Vagina (tissue), 2 donors: ENCODE measurements at regions not wholly inside any gene's neighbourhood (a gene's known extent, or its start where the extent isn't known, plus 50 kb on each side); places are given as distances from the start of the nearest gene placed in this dataset.
A peak's percentile ranks its signal among the peaks of the same experiment; 100 is the strongest.

Experiments used
- DNase-seq, 2 donors: peaks; one replicate each; pipeline ENCODE4 v3.0.0-alpha.2; 2017; ENCODE audit errors: extremely low spot score in 2 of 2
- H3K27ac ChIP-seq: fragments of 200-600 bp; sonication (generic); one replicate; pipeline ENCODE4 v1.5.1; 2019
- H3K27me3 ChIP-seq: fragments of 200-600 bp; sonication (generic); one replicate; pipeline ENCODE4 v1.5.1; 2019
- H3K36me3 ChIP-seq, 2 donors: fragments of 200-600 bp; sonication (generic); one replicate each; pipeline ENCODE4 v1.5.1; 2017 to 2019
- H3K4me1 ChIP-seq: fragments of 200-600 bp; sonication (generic); one replicate; pipeline ENCODE4 v1.5.1; 2019
- H3K4me3 ChIP-seq, 2 donors: fragments of 200-600 bp; sonication (generic); 1 replicate in 1 of 2; 2 replicates in 1 of 2; pipeline ENCODE4 v1.5.1; 2016 to 2019
- H3K9me3 ChIP-seq: fragments of 200-600 bp; sonication (generic); one replicate; pipeline ENCODE4 v1.5.1; 2019
- CTCF ChIP-seq, 3 experiments: fragments of 450-650 bp in 2 of 3; fragments of 200-600 bp in 1 of 3; sonication (generic) in 1 of 3; IDR thresholded peaks; one replicate each; pipeline ENCODE4 v1.5.1; 2017 to 2019; ENCODE audit warnings: antibody characterized with exemption in 3 of 3, mild to moderate bottlenecking in 2 of 3, moderate library complexity in 2 of 3
- POLR2A ChIP-seq, 2 donors: fragments of 450-650 bp; IDR thresholded peaks; one replicate each; pipeline ENCODE4 v1.6.1; 2017; ENCODE audit warnings: antibody characterized with exemption in 2 of 2, mild to moderate bottlenecking in 2 of 2, moderate library complexity in 2 of 2
- POLR2AphosphoS5 ChIP-seq, 2 donors: sonication (generic); formaldehyde crosslinking; IDR thresholded peaks; one replicate each; pipeline ENCODE4 v1.9.0; 2017; ENCODE audit warnings: antibody characterized with exemption in 2 of 2, mild to moderate bottlenecking in 2 of 2, low read depth in 1 of 2; ENCODE audit not compliant: insufficient read depth in 1 of 2
- intact Hi-C: fragments of 100-400 bp; cut with DNase I; formaldehyde crosslinking; loops from one replicate; pipeline ENCODE4 v1.15.1; 2023

- Histone ChIP-seq H3K4me3 (no peak overlapping the region), H3K27ac (no peak overlapping the region), H3K36me3 (no peaks in the 10 kb centered on the region), H3K4me1 (peaks cover 12% of the 10 kb centered on the region), H3K27me3 (no peaks in the 10 kb centered on the region), H3K9me3 (no peaks in the 10 kb centered on the region)
- intact Hi-C loops = no loop called here
- DNase-seq = peak; percentile 52 to 84
- TF ChIP-seq POLR2AphosphoS5 (IDR thresholded peaks at IDR 0.05; ENCODE audit: insufficient read depth in 1 of 2, low read depth in 1 of 2) (no peak), POLR2A (IDR thresholded peaks at IDR 0.05) (no peak), CTCF (IDR thresholded peaks at IDR 0.05) (no peak)
These were observed 229.2 kb downstream of the ANAPC1 start for GRCh38 chr2:111654829-111655228.

GRCh38 chr2:111656436-111656835 lies 227.6 kb downstream of the ANAPC1 start:
- H3K27me3 ChIP-seq = no peaks in the 10 kb centered on the region
- H3K27ac ChIP-seq = no peak overlapping the region
- H3K4me3 ChIP-seq = no peak overlapping the region
- no peaks in the 10 kb centered on the region for H3K9me3 ChIP-seq
- TF ChIP-seq CTCF (IDR thresholded peaks at IDR 0.05) = no peak
- no peak for TF ChIP-seq POLR2A (IDR thresholded peaks at IDR 0.05)
- TF ChIP-seq POLR2AphosphoS5 (IDR thresholded peaks at IDR 0.05; ENCODE audit: insufficient read depth in 1 of 2, low read depth in 1 of 2) = no peak
- H3K36me3 ChIP-seq = no peaks in the 10 kb centered on the region
- H3K4me1 ChIP-seq = peaks cover 17% of the 10 kb centered on the region
- intact Hi-C loops = no loop called here
- peak; percentile 64 to 81 for DNase-seq

- no peaks in the 10 kb centered on the region for H3K9me3 ChIP-seq
- peak; percentile 28 to 49 for DNase-seq
- intact Hi-C loops = no loop called here
- H3K4me1 ChIP-seq = peaks cover 17% of the 10 kb centered on the region
- no peaks in the 10 kb centered on the region for H3K27me3 ChIP-seq
- H3K27ac ChIP-seq = no peak overlapping the region
- no peak overlapping the region for H3K4me3 ChIP-seq
- H3K36me3 ChIP-seq = no peaks in the 10 kb centered on the region
- TF ChIP-seq CTCF (IDR thresholded peaks at IDR 0.05) (no peak), POLR2AphosphoS5 (IDR thresholded peaks at IDR 0.05; ENCODE audit: insufficient read depth in 1 of 2, low read depth in 1 of 2) (no peak), POLR2A (IDR thresholded peaks at IDR 0.05) (no peak)
These were observed 227.1 kb downstream of the ANAPC1 start for GRCh38 chr2:111656894-111657293.

GRCh38 chr2:111657351-111657975 lies 226.5 kb downstream of the ANAPC1 start:
- Histone ChIP-seq H3K36me3 (no peaks in the 10 kb centered on the region), H3K9me3 (no peaks in the 10 kb centered on the region), H3K4me1 (peaks cover 17% of the 10 kb centered on the region), H3K27ac (no peak overlapping the region), H3K27me3 (no peaks in the 10 kb centered on the region), H3K4me3 (no peak overlapping the region)
- intact Hi-C loops = no loop called here
- DNase-seq = peak; percentile 19 to 52
- no peak for TF ChIP-seq POLR2AphosphoS5 (IDR thresholded peaks at IDR 0.05; ENCODE audit: insufficient read depth in 1 of 2, low read depth in 1 of 2)
- TF ChIP-seq CTCF (IDR thresholded peaks at IDR 0.05) = no peak
- TF ChIP-seq POLR2A (IDR thresholded peaks at IDR 0.05) = no peak
